HG03196 (cell line): ENCODE measurements at regions not wholly inside any gene's neighbourhood (a gene's known extent, or its start where the extent isn't known, plus 50 kb on each side); places are given as distances from the start of the nearest gene placed in this dataset.
"Not testable (repeated sequence)": the region's sequence is repeated elsewhere in the genome, so short reads cannot be mapped to it uniquely, and the experiment has no call there.

ENCODE experiments used
- ATAC-seq: cut with Tn5 transposase; IDR thresholded peaks from one replicate; pipeline ENCODE4 v1.9.1; 2021; ENCODE audit not compliant: unreplicated experiment

- ATAC-seq, result no peak
These were observed 510.4 kb downstream of the ZNF674 start for GRCh38 chrX:46034868-46035267.

- ATAC-seq, result no peak
These were observed 515.4 kb downstream of the ZNF674 start for GRCh38 chrX:46029777-46030176.

GRCh38 chrX:46016296-46016695 is 528.9 kb downstream of the ZNF674 start:
- no peak for ATAC-seq

- no peak for ATAC-seq
These were observed 529.6 kb downstream of the ZNF674 start for GRCh38 chrX:46015653-46016052.

GRCh38 chrX:45992402-45993123 is 552.7 kb downstream of the ZNF674 start:
- ATAC-seq, result no peak

- ATAC-seq, result no peak
These were observed 558.2 kb downstream of the ZNF674 start for GRCh38 chrX:45986971-45987370.

GRCh38 chrX:45986081-45986480 is 559.1 kb downstream of the ZNF674 start:
- ATAC-seq, result no peak

- not testable (repeated sequence) for ATAC-seq
These were observed 562.1 kb downstream of the ZNF674 start for GRCh38 chrX:45982958-45983727.

- ATAC-seq, result no peak
These were observed 564.5 kb downstream of the ZNF674 start for GRCh38 chrX:45980726-45981125.

- no peak for ATAC-seq
These were observed 569.6 kb downstream of the ZNF674 start for GRCh38 chrX:45975633-45976032.

GRCh38 chrX:45972636-45973035 is 572.6 kb downstream of the ZNF674 start:
- no peak for ATAC-seq

GRCh38 chrX:45959567-45959966 is 585.7 kb downstream of the ZNF674 start:
- no peak for ATAC-seq

GRCh38 chrX:45956191-45956870 is 588.9 kb downstream of the ZNF674 start:
- ATAC-seq, result no peak

- no peak for ATAC-seq
These were observed 589.6 kb downstream of the ZNF674 start for GRCh38 chrX:45955661-45956060.

- ATAC-seq, result no peak
These were observed 591.2 kb downstream of the ZNF674 start for GRCh38 chrX:45954026-45954425.

GRCh38 chrX:45952030-45952429 is 593.2 kb downstream of the ZNF674 start:
- ATAC-seq, result no peak

- ATAC-seq, result no peak
These were observed 609.8 kb downstream of the ZNF674 start for GRCh38 chrX:45935408-45935807.

- no peak for ATAC-seq
These were observed 632.9 kb downstream of the ZNF674 start for GRCh38 chrX:45912316-45912715.

GRCh38 chrX:45907786-45908185 is 637.4 kb downstream of the ZNF674 start:
- no peak for ATAC-seq

GRCh38 chrX:45903781-45904201 is 641.4 kb downstream of the ZNF674 start:
- ATAC-seq, result no peak

- no peak for ATAC-seq
These were observed 644.2 kb downstream of the ZNF674 start for GRCh38 chrX:45900766-45901615.
